ENCODE measurements at regions not wholly inside any gene's neighbourhood (a gene's known extent, or its start where the extent isn't known, plus 50 kb on each side); places are given as distances from the start of the nearest gene placed in this dataset.

GRCh38 chr3:76550522-76551201 lies 489.2 kb upstream of the ROBO2 start:
- Histone ChIP-seq H3K56ac (replicated peaks; ENCODE audit: insufficient read length, low read depth, low read length) (no peak overlapping the region), H3K27me3 (replicated peaks in 1 of 4; ENCODE audit: control insufficient read depth in 3 of 4, extremely low read depth in 1 of 4, insufficient read depth in 3 of 4, low read length in 3 of 4) (no peaks in the 10 kb centered on the region), H2BK20ac (ENCODE audit: low read length) (no peak overlapping the region), H3K27ac (ENCODE audit: low read depth, low read length) (no peak overlapping the region), H3K14ac (ENCODE audit: insufficient read length) (no peak overlapping the region), H4K20me1 (replicated peaks in 1 of 2; ENCODE audit: control insufficient read depth in 1 of 2, insufficient read depth in 2 of 2, low read length in 2 of 2) (no peaks in the 10 kb centered on the region), H4K8ac (ENCODE audit: extremely low read depth, insufficient read depth, low read length) (no peak overlapping the region), H3K79me1 (ENCODE audit: low read depth, low read length) (no peaks in the 10 kb centered on the region), H3K9ac (replicated peaks in 1 of 4; ENCODE audit: extremely low read depth in 1 of 4, low read depth in 3 of 4, low read length in 3 of 4) (no peak overlapping the region), H3K4ac (replicated peaks; ENCODE audit: insufficient read length, low read depth, low read length) (no peak overlapping the region), H3K4me2 (ENCODE audit: insufficient read depth in 1 of 2, low read depth in 2 of 2, low read length in 2 of 2) (no peak overlapping the region), H3K9me3 (ENCODE audit: insufficient read depth in 2 of 2, low read depth in 1 of 2, low read length in 1 of 2) (no peaks in the 10 kb centered on the region), H3K36me3 (ENCODE audit: control insufficient read depth in 2 of 4, insufficient read depth in 4 of 4, low read length in 3 of 4) (no peaks in the 10 kb centered on the region), H2BK120ac (replicated peaks; ENCODE audit: low read depth, low read length) (no peak overlapping the region), H4K91ac (replicated peaks; ENCODE audit: insufficient read length, low read length) (no peak overlapping the region), H4K5ac (ENCODE audit: insufficient read length, low read depth, low read length) (no peak overlapping the region), H3K4me1 (replicated peaks in 1 of 4; ENCODE audit: control insufficient read depth in 3 of 4, insufficient read depth in 4 of 4, low read length in 3 of 4) (no peaks in the 10 kb centered on the region), H3K18ac (ENCODE audit: extremely low read depth, low read length) (no peak overlapping the region), H3K4me3 (ENCODE audit: extremely low read depth in 1 of 4, insufficient read depth in 2 of 4, low read depth in 3 of 4, low read length in 4 of 4) (no peak overlapping the region), H2BK5ac (ENCODE audit: low read depth, low read length) (no peak overlapping the region), H2AK5ac (ENCODE audit: low read depth, low read length) (no peak overlapping the region), H3K23me2 (ENCODE audit: low read depth, low read length) (no peaks in the 10 kb centered on the region), H2BK12ac (ENCODE audit: low read depth, low read length) (no peak overlapping the region), H2BK15ac (ENCODE audit: low read length) (no peak overlapping the region), H3K23ac (ENCODE audit: insufficient read length) (no peak overlapping the region), H2AFZ (ENCODE audit: low read length) (no peak overlapping the region), H3K79me2 (ENCODE audit: control insufficient read depth in 1 of 2, insufficient read depth in 2 of 2, low read length in 2 of 2) (no peaks in the 10 kb centered on the region)
- 95% methylated on average over 7 of the region's 7 CpGs; no CpG with 5 or more reads in 1 of the 2 experiments for WGBS, 2 experiments (ENCODE audit: extremely low coverage in 1 of 2, insufficient coverage in 1 of 2, insufficient read length in 1 of 2, insufficient replicate concordance in 2 of 2, low coverage in 1 of 2, low lambda C conversion rate in 2 of 2, missing lambda C conversion rate in 1 of 2)
- FAIRE-seq (no peak), DNase-seq (ENCODE audit: low read depth in 1 of 2, low spot score in 2 of 2) (no peak)
- CTCF ChIA-PET (ENCODE audit: partially characterized antibody): interaction anchor here (0.6 to 2.3 kb wide), 6 partner anchors 10 to 143 kb away, joined by 3 to 10 read pairs (median 4); no protein-coding TSS in a partner anchor
- TF ChIP-seq CBX8 (IDR thresholded peaks at IDR 0.05; ENCODE audit: borderline replicate concordance, low read depth, low read length) (no peak), TAF1 (IDR thresholded peaks at IDR 0.05; ENCODE audit: low read depth, low read length) (no peak), SP2 (IDR thresholded peaks at IDR 0.05; ENCODE audit: low read length) (no peak)
- POLR2A ChIA-PET (ENCODE audit: partially characterized antibody): no interaction called here

Measured in H1 (cell line).